IMR-90 (cell line): ENCODE measurements at regions not wholly inside any gene's neighbourhood (a gene's known extent, or its start where the extent isn't known, plus 50 kb on each side); places are given as distances from the start of the nearest gene placed in this dataset.

Experiments used
- ATAC-seq: fragments of 200-7000 bp; cut with Tn5 transposase; 2 replicates; pipeline ENCODE4 v1.9.1; 2020; ENCODE audit warnings: low read depth, mild to moderate bottlenecking, moderate library complexity
- BruUV-seq: library from RNA; stranded (reverse); fragments of 400-500 nt; replicated peaks from 2 replicates; lab custom pipeline; 2021; lab: Mats Ljungman, UMichigan
- CTCF ChIA-PET: fragments of 300-600 bp; formaldehyde crosslinking; extraction: SDS; loops from one replicate; lab custom pipeline; 2021; ENCODE audit warnings: antibody characterized with exemption; lab: Yijun Ruan, JAX
- POLR2A ChIA-PET: fragments of 300-600 bp; sonication (Branson Sonifier 250); formaldehyde crosslinking; loops from one replicate; lab custom pipeline; 2022; ENCODE audit warnings: antibody characterized with exemption; ENCODE audit not compliant: unreplicated experiment; lab: Charles Lee
- DNase-seq: peaks from one replicate; pipeline ENCODE4 v3.0.0; 2013
- H2AFZ ChIP-seq: replicated peaks from 2 replicates; pipeline ENCODE3; 2013; ENCODE audit warnings: low read length, mild to moderate bottlenecking; ENCODE audit not compliant: poor library complexity
- H2AK5ac ChIP-seq: 2 replicates; pipeline ENCODE4 v1.6.1; 2013; ENCODE audit warnings: low read depth, low read length, inconsistent platforms
- H2AK9ac ChIP-seq: replicated peaks from 2 replicates; pipeline ENCODE3; 2013; ENCODE audit warnings: mild to moderate bottlenecking, low read depth, low read length, moderate library complexity; ENCODE audit not compliant: poor library complexity
- H2BK120ac ChIP-seq: 2 replicates; pipeline ENCODE4 v1.6.1; 2013; ENCODE audit warnings: low read depth, low read length, inconsistent platforms
- H2BK15ac ChIP-seq: 3 replicates; pipeline ENCODE4 v1.6.1; 2013; ENCODE audit warnings: low read depth, low read length, inconsistent platforms
- H2BK20ac ChIP-seq: 2 replicates; pipeline ENCODE4 v1.6.1; 2013; ENCODE audit warnings: low read depth, mild to moderate bottlenecking, inconsistent platforms, low read length, moderate library complexity
- H2BK5ac ChIP-seq: 2 replicates; pipeline ENCODE4 v1.6.1; 2013; ENCODE audit warnings: mild to moderate bottlenecking, low read depth, low read length, inconsistent platforms; ENCODE audit not compliant: poor library complexity, severe bottlenecking
- H3K14ac ChIP-seq: replicated peaks from 2 replicates; pipeline ENCODE4 v1.6.1; 2013; ENCODE audit warnings: low read depth, low read length, inconsistent platforms
- H3K18ac ChIP-seq: 2 replicates; pipeline ENCODE4 v1.6.1; 2013; ENCODE audit warnings: low read depth, low read length, control low read depth
- H3K23ac ChIP-seq: 2 replicates; pipeline ENCODE4 v1.6.1; 2013; ENCODE audit warnings: low read depth, low read length, inconsistent platforms
- H3K27ac ChIP-seq: 2 replicates; pipeline ENCODE4 v1.5.1; 2013; ENCODE audit warnings: mild to moderate bottlenecking, control low read depth, low read length; ENCODE audit not compliant: insufficient read depth
- H3K27me3 ChIP-seq: 2 replicates; pipeline ENCODE4 v1.6.1; 2013; ENCODE audit warnings: low read length; ENCODE audit not compliant: control insufficient read depth, insufficient read depth
- H3K36me3 ChIP-seq: 2 replicates; pipeline ENCODE4 v1.6.1; 2013; ENCODE audit warnings: low read length, mixed read lengths; ENCODE audit not compliant: control insufficient read depth, insufficient read depth
- H3K4ac ChIP-seq: 2 replicates; pipeline ENCODE4 v1.6.1; 2013; ENCODE audit warnings: low read depth, low read length, inconsistent platforms
- H3K4me1 ChIP-seq: 2 replicates; pipeline ENCODE4 v1.6.1; 2013; ENCODE audit warnings: low read length, mixed read lengths; ENCODE audit not compliant: control insufficient read depth, insufficient read depth
- H3K4me2 ChIP-seq: 2 replicates; pipeline ENCODE4 v1.6.1; 2013; ENCODE audit warnings: low read depth, mild to moderate bottlenecking, control low read depth, low read length, moderate library complexity
- H3K4me3 ChIP-seq: 2 replicates; pipeline ENCODE4 v1.5.1; 2013; ENCODE audit warnings: low read depth, mild to moderate bottlenecking, control low read depth, low read length, moderate library complexity; ENCODE audit not compliant: insufficient read depth
- H3K56ac ChIP-seq: 2 replicates; pipeline ENCODE4 v1.6.1; 2013; ENCODE audit warnings: low read length, inconsistent platforms; ENCODE audit not compliant: insufficient read depth; ENCODE audit errors: extremely low read depth
- H3K79me1 ChIP-seq, 2 experiments: 2 replicates each; pipeline ENCODE4 v1.6.1; 2013; ENCODE audit warnings: low read length in 2 of 2, inconsistent platforms in 1 of 2, low read depth in 1 of 2
- H3K9ac ChIP-seq: 2 replicates; pipeline ENCODE4 v1.6.1; 2013; ENCODE audit warnings: low read depth, low read length, control low read depth
- H3K9me1 ChIP-seq: 2 replicates; pipeline ENCODE4 v1.6.1; 2013; ENCODE audit warnings: low read length, inconsistent platforms; ENCODE audit not compliant: insufficient read depth
- H3K9me3 ChIP-seq: 2 replicates; pipeline ENCODE4 v1.6.1; 2013; ENCODE audit warnings: low read length; ENCODE audit not compliant: control insufficient read depth, insufficient read depth
- H4K20me1 ChIP-seq: 2 replicates; pipeline ENCODE4 v1.6.1; 2013; ENCODE audit warnings: low read length, inconsistent platforms; ENCODE audit not compliant: insufficient read depth
- H4K5ac ChIP-seq: 2 replicates; pipeline ENCODE4 v1.6.1; 2013; ENCODE audit warnings: mild to moderate bottlenecking, low read depth, low read length, control low read depth
- H4K8ac ChIP-seq, 2 experiments: 2 replicates each; pipeline ENCODE4 v1.6.1; 2013; ENCODE audit warnings: low read depth in 2 of 2, low read length in 2 of 2, control low read depth in 1 of 2, inconsistent platforms in 1 of 2
- H4K91ac ChIP-seq: 2 replicates; pipeline ENCODE4 v1.6.1; 2013; ENCODE audit warnings: low read depth, low read length, inconsistent platforms; ENCODE audit not compliant: insufficient read depth
- BHLHE40 ChIP-seq: fragments of 150-350 bp; IDR thresholded peaks from 2 replicates; pipeline ENCODE4 v1.6.1; 2016; ENCODE audit warnings: mild to moderate bottlenecking, low read depth, low read length
- MXI1 ChIP-seq: IDR thresholded peaks from 2 replicates; pipeline ENCODE4 v1.6.1; 2012; ENCODE audit warnings: low read depth, mild to moderate bottlenecking, low read length, moderate library complexity, borderline replicate concordance
- RFX5 ChIP-seq: IDR thresholded peaks from 2 replicates; pipeline ENCODE4 v1.8.0; 2012; ENCODE audit warnings: low read depth, mild to moderate bottlenecking, low read length, moderate library complexity
- WGBS, 2 experiments: methylation state at CpG; one replicate each; pipeline versions ENCODE4 v1.1.5 to v1.1.7; 2013; ENCODE audit warnings: missing lambda C conversion rate in 2 of 2; ENCODE audit not compliant: insufficient read length in 1 of 2; ENCODE audit errors: extremely low coverage in 2 of 2; 5-methylcytosine and 5-hydroxymethylcytosine counted together
- dilution Hi-C: fragments of 300-500 bp; cut with HindIII; formaldehyde crosslinking; loops from one replicate; pipeline ENCODE4 v1.14.3; 2018; ENCODE audit warnings: low sequenced_read_pairs; ENCODE audit not compliant: unreplicated experiment
- in situ Hi-C: fragments of 300-500 bp; cut with MboI; formaldehyde crosslinking; loops from 3 replicates; pipeline ENCODE4 v1.14.3; 2019; ENCODE audit warnings: low sequenced_read_pairs, inconsistent platforms, mixed read lengths
- intact Hi-C: fragments of 100-400 bp; cut with micrococcal nuclease; formaldehyde crosslinking; loops from 2 replicates; pipeline ENCODE4 v1.10.0; 2022

DNA sequence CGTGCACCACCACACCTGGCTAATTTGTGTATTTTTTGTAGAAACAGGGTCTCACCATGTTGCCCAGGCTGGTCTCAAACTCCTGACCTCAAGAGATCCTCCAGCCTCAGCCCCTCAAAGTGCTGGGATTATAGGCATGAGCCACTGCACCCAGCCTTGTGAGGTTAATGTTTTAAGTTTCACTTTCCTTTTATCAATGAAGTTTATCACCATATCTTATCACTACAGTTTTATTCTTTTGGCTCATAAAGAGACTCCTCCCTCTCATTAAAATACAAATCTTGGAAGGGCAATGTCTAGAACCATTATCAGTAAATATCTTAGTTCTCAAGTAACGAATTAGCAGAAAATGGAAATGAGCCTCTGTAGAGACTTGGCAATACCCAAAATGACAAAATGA, 173.8 kb downstream of the BCL11A start:
- no peak overlapping the region for H3K14ac ChIP-seq
- no TSS peak for BruUV-seq
- H3K9me3 ChIP-seq: no peaks in the 10 kb centered on the region
- no peak for ATAC-seq
- H2BK120ac ChIP-seq: no peak overlapping the region
- H3K9ac ChIP-seq: no peak overlapping the region
- H3K27ac ChIP-seq: no peak overlapping the region
- no peak overlapping the region for H2BK5ac ChIP-seq
- intact Hi-C loops: no loop called here
- H3K4ac ChIP-seq: no peak overlapping the region
- no peak overlapping the region for H2BK15ac ChIP-seq
- no peaks in the 10 kb centered on the region for H3K27me3 ChIP-seq
- no peak overlapping the region for H2AK5ac ChIP-seq
- H4K8ac ChIP-seq: no peak overlapping the region
- no peak overlapping the region for H3K23ac ChIP-seq
- no peak for DNase-seq
- ChIA-PET POLR2A (no interaction called here), CTCF (no interaction called here)
- in situ Hi-C loops: no loop called here
- H3K36me3 ChIP-seq: no peaks in the 10 kb centered on the region
- no peaks in the 10 kb centered on the region for H4K20me1 ChIP-seq
- H3K79me1 ChIP-seq: no peaks in the 10 kb centered on the region
- H2BK20ac ChIP-seq: no peak overlapping the region
- no peak overlapping the region for H2AK9ac ChIP-seq
- no peaks in the 10 kb centered on the region for H3K4me1 ChIP-seq
- H3K4me2 ChIP-seq: no peak overlapping the region
- no peak overlapping the region for H4K5ac ChIP-seq
- H3K9me1 ChIP-seq: no peaks in the 10 kb centered on the region
- no CpG with 5 or more reads among the region's 2 CpGs for WGBS, 2 experiments
- no peak overlapping the region for H3K56ac ChIP-seq
- no peak overlapping the region for H4K91ac ChIP-seq
- TF ChIP-seq BHLHE40: no peak
- no peak for TF ChIP-seq MXI1
- TF ChIP-seq RFX5: no peak
- H3K18ac ChIP-seq: no peak overlapping the region
- dilution Hi-C loops: no loop called here
- H2AFZ ChIP-seq: no peak overlapping the region
- no peak overlapping the region for H3K4me3 ChIP-seq
